Hematopoietic multipotent progenitor cell treated with erythropoietin and hydrocortisone succinate and interleukin-3 and kit ligand, for 6 days (in vitro differentiated cells): ENCODE measurements at regions not wholly inside any gene's neighbourhood (a gene's known extent, or its start where the extent isn't known, plus 50 kb on each side); places are given as distances from the start of the nearest gene placed in this dataset.
A peak's percentile ranks its signal among the peaks of the same experiment; 100 is the strongest.
"Not testable (repeated sequence)": the region's sequence is repeated elsewhere in the genome, so short reads cannot be mapped to it uniquely, and the experiment has no call there.

Experiments used
- DNase-seq: peaks from one replicate; pipeline ENCODE4 v3.0.0-alpha.2; 2015

GRCh38 chr7:66542528-66543269 is 86.0 kb upstream of the KCTD7 start:
- no peak for DNase-seq

GRCh38 chr7:66549466-66549865 is 79.2 kb upstream of the KCTD7 start:
- DNase-seq: no peak

GRCh38 chr7:66553001-66553400 is 75.7 kb upstream of the KCTD7 start:
- DNase-seq: no peak

GRCh38 chr7:66553675-66554074 is 75.0 kb upstream of the KCTD7 start:
- DNase-seq: not testable (repeated sequence)

GRCh38 chr7:66554291-66554690 is 74.4 kb upstream of the KCTD7 start:
- DNase-seq: not testable (repeated sequence)

GRCh38 chr7:66554842-66555430 is 73.7 kb upstream of the KCTD7 start:
- DNase-seq: not testable (repeated sequence)

GRCh38 chr7:66556177-66556548 is 72.5 kb upstream of the KCTD7 start:
- no peak for DNase-seq

GRCh38 chr7:66556549-66557213 is 72.0 kb upstream of the KCTD7 start:
- no peak for DNase-seq

GRCh38 chr7:66557214-66558200 is 71.2 kb upstream of the KCTD7 start:
- DNase-seq: peak; percentile 71

GRCh38 chr7:66558201-66558641 is 70.5 kb upstream of the KCTD7 start:
- no peak for DNase-seq

GRCh38 chr7:66558660-66559465 is 69.8 kb upstream of the KCTD7 start:
- no peak for DNase-seq

- DNase-seq: no peak
Observed at GRCh38 chr7:66564045-66564444, 64.6 kb upstream of the KCTD7 start.

- not testable (repeated sequence) for DNase-seq
Observed at GRCh38 chr7:66570179-66570578, 58.5 kb upstream of the KCTD7 start.

- no peak for DNase-seq
Observed at GRCh38 chr7:66571568-66571967, 57.1 kb upstream of the KCTD7 start.

GRCh38 chr7:66573782-66574495 is 54.7 kb upstream of the KCTD7 start:
- DNase-seq: peak; percentile 76

GRCh38 chr7:66574768-66575167 is 53.9 kb upstream of the KCTD7 start:
- not testable (repeated sequence) for DNase-seq

GRCh38 chr7:66575398-66575797 is 53.3 kb upstream of the KCTD7 start:
- DNase-seq: no peak

- no peak for DNase-seq
Observed at GRCh38 chr7:66576646-66577045, 52.0 kb upstream of the KCTD7 start.
